IMR-90 (cell line): ENCODE measurements at regions not wholly inside any gene's neighbourhood (a gene's known extent, or its start where the extent isn't known, plus 50 kb on each side); places are given as distances from the start of the nearest gene placed in this dataset.

ENCODE experiments used
- ATAC-seq: fragments of 200-7000 bp; cut with Tn5 transposase; 2 replicates; pipeline ENCODE4 v1.9.1; 2020; ENCODE audit warnings: low read depth, mild to moderate bottlenecking, moderate library complexity
- BruUV-seq: library from RNA; stranded (reverse); fragments of 400-500 nt; replicated peaks from 2 replicates; lab custom pipeline; 2021; lab: Mats Ljungman, UMichigan
- CTCF ChIA-PET: fragments of 300-600 bp; formaldehyde crosslinking; extraction: SDS; loops from one replicate; lab custom pipeline; 2021; ENCODE audit warnings: antibody characterized with exemption; lab: Yijun Ruan, JAX
- POLR2A ChIA-PET: fragments of 300-600 bp; sonication (Branson Sonifier 250); formaldehyde crosslinking; loops from one replicate; lab custom pipeline; 2022; ENCODE audit warnings: antibody characterized with exemption; ENCODE audit not compliant: unreplicated experiment; lab: Charles Lee
- DNase-seq: peaks from one replicate; pipeline ENCODE4 v3.0.0; 2013
- H2AFZ ChIP-seq: replicated peaks from 2 replicates; pipeline ENCODE3; 2013; ENCODE audit warnings: low read length, mild to moderate bottlenecking; ENCODE audit not compliant: poor library complexity
- H2AK5ac ChIP-seq: 2 replicates; pipeline ENCODE4 v1.6.1; 2013; ENCODE audit warnings: low read depth, low read length, inconsistent platforms
- H2AK9ac ChIP-seq: replicated peaks from 2 replicates; pipeline ENCODE3; 2013; ENCODE audit warnings: mild to moderate bottlenecking, low read depth, low read length, moderate library complexity; ENCODE audit not compliant: poor library complexity
- H2BK120ac ChIP-seq: 2 replicates; pipeline ENCODE4 v1.6.1; 2013; ENCODE audit warnings: low read depth, low read length, inconsistent platforms
- H2BK15ac ChIP-seq: 3 replicates; pipeline ENCODE4 v1.6.1; 2013; ENCODE audit warnings: low read depth, low read length, inconsistent platforms
- H2BK20ac ChIP-seq: 2 replicates; pipeline ENCODE4 v1.6.1; 2013; ENCODE audit warnings: low read depth, mild to moderate bottlenecking, inconsistent platforms, low read length, moderate library complexity
- H2BK5ac ChIP-seq: 2 replicates; pipeline ENCODE4 v1.6.1; 2013; ENCODE audit warnings: mild to moderate bottlenecking, low read depth, low read length, inconsistent platforms; ENCODE audit not compliant: poor library complexity, severe bottlenecking
- H3K14ac ChIP-seq: replicated peaks from 2 replicates; pipeline ENCODE4 v1.6.1; 2013; ENCODE audit warnings: low read depth, low read length, inconsistent platforms
- H3K18ac ChIP-seq: 2 replicates; pipeline ENCODE4 v1.6.1; 2013; ENCODE audit warnings: low read depth, low read length, control low read depth
- H3K23ac ChIP-seq: 2 replicates; pipeline ENCODE4 v1.6.1; 2013; ENCODE audit warnings: low read depth, low read length, inconsistent platforms
- H3K27ac ChIP-seq: 2 replicates; pipeline ENCODE4 v1.5.1; 2013; ENCODE audit warnings: mild to moderate bottlenecking, control low read depth, low read length; ENCODE audit not compliant: insufficient read depth
- H3K27me3 ChIP-seq: 2 replicates; pipeline ENCODE4 v1.6.1; 2013; ENCODE audit warnings: low read length; ENCODE audit not compliant: control insufficient read depth, insufficient read depth
- H3K36me3 ChIP-seq: 2 replicates; pipeline ENCODE4 v1.6.1; 2013; ENCODE audit warnings: low read length, mixed read lengths; ENCODE audit not compliant: control insufficient read depth, insufficient read depth
- H3K4ac ChIP-seq: 2 replicates; pipeline ENCODE4 v1.6.1; 2013; ENCODE audit warnings: low read depth, low read length, inconsistent platforms
- H3K4me1 ChIP-seq: 2 replicates; pipeline ENCODE4 v1.6.1; 2013; ENCODE audit warnings: low read length, mixed read lengths; ENCODE audit not compliant: control insufficient read depth, insufficient read depth
- H3K4me2 ChIP-seq: 2 replicates; pipeline ENCODE4 v1.6.1; 2013; ENCODE audit warnings: low read depth, mild to moderate bottlenecking, control low read depth, low read length, moderate library complexity
- H3K4me3 ChIP-seq: 2 replicates; pipeline ENCODE4 v1.5.1; 2013; ENCODE audit warnings: low read depth, mild to moderate bottlenecking, control low read depth, low read length, moderate library complexity; ENCODE audit not compliant: insufficient read depth
- H3K56ac ChIP-seq: 2 replicates; pipeline ENCODE4 v1.6.1; 2013; ENCODE audit warnings: low read length, inconsistent platforms; ENCODE audit not compliant: insufficient read depth; ENCODE audit errors: extremely low read depth
- H3K79me1 ChIP-seq, 2 experiments: 2 replicates each; pipeline ENCODE4 v1.6.1; 2013; ENCODE audit warnings: low read length in 2 of 2, inconsistent platforms in 1 of 2, low read depth in 1 of 2
- H3K9ac ChIP-seq: 2 replicates; pipeline ENCODE4 v1.6.1; 2013; ENCODE audit warnings: low read depth, low read length, control low read depth
- H3K9me1 ChIP-seq: 2 replicates; pipeline ENCODE4 v1.6.1; 2013; ENCODE audit warnings: low read length, inconsistent platforms; ENCODE audit not compliant: insufficient read depth
- H3K9me3 ChIP-seq: 2 replicates; pipeline ENCODE4 v1.6.1; 2013; ENCODE audit warnings: low read length; ENCODE audit not compliant: control insufficient read depth, insufficient read depth
- H4K20me1 ChIP-seq: 2 replicates; pipeline ENCODE4 v1.6.1; 2013; ENCODE audit warnings: low read length, inconsistent platforms; ENCODE audit not compliant: insufficient read depth
- H4K5ac ChIP-seq: 2 replicates; pipeline ENCODE4 v1.6.1; 2013; ENCODE audit warnings: mild to moderate bottlenecking, low read depth, low read length, control low read depth
- H4K8ac ChIP-seq, 2 experiments: 2 replicates each; pipeline ENCODE4 v1.6.1; 2013; ENCODE audit warnings: low read depth in 2 of 2, low read length in 2 of 2, control low read depth in 1 of 2, inconsistent platforms in 1 of 2
- H4K91ac ChIP-seq: 2 replicates; pipeline ENCODE4 v1.6.1; 2013; ENCODE audit warnings: low read depth, low read length, inconsistent platforms; ENCODE audit not compliant: insufficient read depth
- BHLHE40 ChIP-seq: fragments of 150-350 bp; IDR thresholded peaks from 2 replicates; pipeline ENCODE4 v1.6.1; 2016; ENCODE audit warnings: mild to moderate bottlenecking, low read depth, low read length
- CEBPB ChIP-seq: IDR thresholded peaks from 2 replicates; pipeline ENCODE4 v1.6.1; 2012; ENCODE audit warnings: low read depth, low read length, improper control_type of control experiment
- CTCF ChIP-seq: conservative IDR thresholded peaks from 2 replicates; pipeline ENCODE4 v1.5.1; 2012; ENCODE audit warnings: mild to moderate bottlenecking, low read depth, low read length, improper control_type of control experiment
- ELK1 ChIP-seq: fragments of 150-350 bp; IDR thresholded peaks from 2 replicates; pipeline ENCODE4 v1.6.1; 2016; ENCODE audit warnings: low read depth, mild to moderate bottlenecking, low read length, moderate library complexity, borderline replicate concordance
- FOS ChIP-seq: fragments of 150-350 bp; IDR thresholded peaks from 2 replicates; pipeline ENCODE4 v1.6.1; 2016; ENCODE audit warnings: low read depth, low read length
- MAFK ChIP-seq: IDR thresholded peaks from 2 replicates; pipeline ENCODE4 v1.6.1; 2012; ENCODE audit warnings: low read depth, low read length, improper control_type of control experiment
- MAZ ChIP-seq: IDR thresholded peaks from 2 replicates; pipeline ENCODE4 v1.6.1; 2012; ENCODE audit warnings: low read depth, mild to moderate bottlenecking, low read length, improper control_type of control experiment, moderate library complexity, borderline replicate concordance
- MXI1 ChIP-seq: IDR thresholded peaks from 2 replicates; pipeline ENCODE4 v1.6.1; 2012; ENCODE audit warnings: low read depth, mild to moderate bottlenecking, low read length, moderate library complexity, borderline replicate concordance
- NFE2L2 ChIP-seq: fragments of 150-350 bp; IDR thresholded peaks from 2 replicates; pipeline ENCODE4 v1.6.1; 2016; ENCODE audit warnings: low read depth, mild to moderate bottlenecking, low read length
- POLR2A ChIP-seq: IDR thresholded peaks from 2 replicates; pipeline ENCODE4 v1.6.1; 2012; ENCODE audit warnings: mild to moderate bottlenecking, low read depth, low read length
- RAD21 ChIP-seq: IDR thresholded peaks from 2 replicates; pipeline ENCODE4 v1.6.1; 2012; ENCODE audit warnings: low read length, improper control_type of control experiment
- RCOR1 ChIP-seq: IDR thresholded peaks from 2 replicates; pipeline ENCODE4 v1.6.1; 2012; ENCODE audit warnings: mild to moderate bottlenecking, low read length, improper control_type of control experiment; ENCODE audit not compliant: insufficient replicate concordance
- RFX5 ChIP-seq: IDR thresholded peaks from 2 replicates; pipeline ENCODE4 v1.8.0; 2012; ENCODE audit warnings: low read depth, mild to moderate bottlenecking, low read length, moderate library complexity
- USF2 ChIP-seq: fragments of 150-350 bp; IDR thresholded peaks from 2 replicates; pipeline ENCODE4 v1.6.1; 2017; ENCODE audit warnings: mild to moderate bottlenecking, antibody characterized with exemption, low read length, low read depth
- WGBS, 2 experiments: methylation state at CpG; one replicate each; pipeline versions ENCODE4 v1.1.5 to v1.1.7; 2013; ENCODE audit warnings: missing lambda C conversion rate in 2 of 2; ENCODE audit not compliant: insufficient read length in 1 of 2; ENCODE audit errors: extremely low coverage in 2 of 2; 5-methylcytosine and 5-hydroxymethylcytosine counted together
- dilution Hi-C: fragments of 300-500 bp; cut with HindIII; formaldehyde crosslinking; loops from one replicate; pipeline ENCODE4 v1.14.3; 2018; ENCODE audit warnings: low sequenced_read_pairs; ENCODE audit not compliant: unreplicated experiment
- in situ Hi-C: fragments of 300-500 bp; cut with MboI; formaldehyde crosslinking; loops from 3 replicates; pipeline ENCODE4 v1.14.3; 2019; ENCODE audit warnings: low sequenced_read_pairs, inconsistent platforms, mixed read lengths
- intact Hi-C: fragments of 100-400 bp; cut with micrococcal nuclease; formaldehyde crosslinking; loops from 2 replicates; pipeline ENCODE4 v1.10.0; 2022

GRCh38 chr2:160736148-160737028 is 242.8 kb upstream of the RBMS1 start:
- peak overlapping the region; percentile 68; the same call in 2 of the 3 replicates for H2BK15ac ChIP-seq
- dilution Hi-C loops (no loop called here), in situ Hi-C loops (no loop called here), intact Hi-C loops (no loop called here)
- peak overlapping the region; percentile 65 for H2AK5ac ChIP-seq
- no peaks in the 10 kb centered on the region for H3K79me1 ChIP-seq
- H3K23ac ChIP-seq: peak overlapping the region; percentile 77
- DNase-seq (peak; percentile 66), ATAC-seq (peak; percentile 85)
- H2AFZ ChIP-seq: no peak overlapping the region
- H2BK20ac ChIP-seq: peak overlapping the region; percentile 89
- no peak overlapping the region for H2AK9ac ChIP-seq
- H3K14ac ChIP-seq: peak overlapping the region; percentile 80
- H4K5ac ChIP-seq: peak overlapping the region; percentile 75; the same call in 1 of the 2 replicates
- no CpG with 5 or more reads among the region's 3 CpGs for WGBS, 2 experiments
- H3K4ac ChIP-seq: peak overlapping the region; percentile 86
- peak overlapping the region; percentile 60 for H3K27ac ChIP-seq
- H2BK5ac ChIP-seq: peak overlapping the region; percentile 79
- no peak overlapping the region for H3K9ac ChIP-seq
- H2BK120ac ChIP-seq: peak overlapping the region; percentile 91
- H3K9me1 ChIP-seq: 0 out of 2 replicates have a peak, but pooled peaks cover 5% of the 10 kb centered on the region
- H3K4me3 ChIP-seq: no peak overlapping the region
- CTCF ChIA-PET: no interaction called here
- H3K56ac ChIP-seq: peak overlapping the region; percentile 55; the same call in 1 of the 2 replicates
- H3K18ac ChIP-seq: peak overlapping the region; percentile 96
- POLR2A ChIA-PET: interaction anchor here (0.6 kb wide), 1 partner anchor 57 kb away, joined by 3 read pairs; no protein-coding TSS in a partner anchor
- peaks cover 10% of the 10 kb centered on the region for H3K4me1 ChIP-seq
- no peaks in the 10 kb centered on the region for H3K27me3 ChIP-seq
- peak overlapping the region; percentile 63; the same call in 1 of the 2 replicates for H3K4me2 ChIP-seq
- H3K36me3 ChIP-seq: no peaks in the 10 kb centered on the region
- no TSS peak for BruUV-seq
- H3K9me3 ChIP-seq: no peaks in the 10 kb centered on the region
- peak overlapping the region; percentile 34 to 59; a peak in 3 of 4 replicates for H4K8ac ChIP-seq
- peak overlapping the region; percentile 77 for H4K91ac ChIP-seq
- no peaks in the 10 kb centered on the region for H4K20me1 ChIP-seq
- no peak for TF ChIP-seq FOS
- no peak for TF ChIP-seq MAFK
- TF ChIP-seq RCOR1: no peak
- no peak for TF ChIP-seq CTCF
- no peak for TF ChIP-seq MXI1
- no peak for TF ChIP-seq USF2
- no peak for TF ChIP-seq RAD21
- no peak for TF ChIP-seq RFX5
- TF ChIP-seq NFE2L2: no peak
- no peak for TF ChIP-seq POLR2A
- no peak for TF ChIP-seq BHLHE40
- no peak for TF ChIP-seq CEBPB
- no peak for TF ChIP-seq ELK1
- no peak for TF ChIP-seq MAZ
